ENCODE measurements at regions not wholly inside any gene's neighbourhood (a gene's known extent, or its start where the extent isn't known, plus 50 kb on each side); places are given as distances from the start of the nearest gene placed in this dataset.

GRCh38 chr3:96236522-96236921, 577.9 kb upstream of the EPHA6 start:
- Mint-ChIP-seq H3K9me3 (ENCODE audit: unreplicated experiment) (no peaks in the 10 kb centered on the region), H3K36me3 (ENCODE audit: insufficient read depth, unreplicated experiment) (no peaks in the 10 kb centered on the region), H3K4me3 (ENCODE audit: unreplicated experiment) (no peak overlapping the region), H3K27me3 (ENCODE audit: insufficient read depth, unreplicated experiment) (no peaks in the 10 kb centered on the region), H3K27ac (ENCODE audit: unreplicated experiment) (no peak overlapping the region), H3K4me1 (ENCODE audit: low read depth, unreplicated experiment) (no peaks in the 10 kb centered on the region)
- intact Hi-C loops (cut with micrococcal nuclease; ENCODE audit: unreplicated experiment), result no loop called here
- no peaks in the 10 kb centered on the region for H3K27me3 ChIP-seq (replicated peaks; ENCODE audit: control insufficient read depth, insufficient read depth, low read length)
- no peaks in the 10 kb centered on the region for H3K36me3 ChIP-seq (ENCODE audit: control insufficient read depth, insufficient read depth, low read length)
- ChIA-PET POLR2A (no interaction called here), CTCF (no interaction called here)
- H3K4me1 ChIP-seq, result no peaks in the 10 kb centered on the region
- no peak for TF ChIP-seq CTCF (IDR thresholded peaks at IDR 0.05; ENCODE audit: insufficient read depth in 1 of 2, low read depth in 1 of 2, low read length in 1 of 2, severe bottlenecking in 1 of 2, unreplicated experiment in 1 of 2)
- no peak for DNase-seq
- BruUV-seq (replicated peaks), result no TSS peak
- no peak overlapping the region for H3K4me3 ChIP-seq (ENCODE audit: low read depth, low read length)
- H3K9me3 ChIP-seq, result no peaks in the 10 kb centered on the region

GRCh38 chr3:96259299-96259698, 555.1 kb upstream of the EPHA6 start:
- Histone ChIP-seq H3K4me1 (no peaks in the 10 kb centered on the region), H3K9me3 (no peaks in the 10 kb centered on the region), H3K4me3 (ENCODE audit: low read depth, low read length) (no peak overlapping the region), H3K36me3 (ENCODE audit: control insufficient read depth, insufficient read depth, low read length) (no peaks in the 10 kb centered on the region), H3K27me3 (replicated peaks; ENCODE audit: control insufficient read depth, insufficient read depth, low read length) (no peaks in the 10 kb centered on the region)
- no peaks in the 10 kb centered on the region for H3K9me3 Mint-ChIP-seq (ENCODE audit: unreplicated experiment)
- BruUV-seq (replicated peaks), result no TSS peak
- intact Hi-C loops (cut with micrococcal nuclease; ENCODE audit: unreplicated experiment), result no loop called here
- no peaks in the 10 kb centered on the region for H3K4me1 Mint-ChIP-seq (ENCODE audit: low read depth, unreplicated experiment)
- H3K4me3 Mint-ChIP-seq (ENCODE audit: unreplicated experiment), result no peak overlapping the region
- CTCF ChIA-PET, result no interaction called here
- H3K36me3 Mint-ChIP-seq (ENCODE audit: insufficient read depth, unreplicated experiment), result no peaks in the 10 kb centered on the region
- no peak for TF ChIP-seq CTCF (IDR thresholded peaks at IDR 0.05; ENCODE audit: insufficient read depth in 1 of 2, low read depth in 1 of 2, low read length in 1 of 2, severe bottlenecking in 1 of 2, unreplicated experiment in 1 of 2)
- no peaks in the 10 kb centered on the region for H3K27me3 Mint-ChIP-seq (ENCODE audit: insufficient read depth, unreplicated experiment)
- no peak for DNase-seq
- no peak overlapping the region for H3K27ac Mint-ChIP-seq (ENCODE audit: unreplicated experiment)
- POLR2A ChIA-PET, result interaction anchor here (0.7 kb wide), 1 partner anchor 70 kb away, joined by 3 read pairs; no protein-coding TSS in a partner anchor

- Mint-ChIP-seq H3K9me3 (ENCODE audit: unreplicated experiment) (no peaks in the 10 kb centered on the region), H3K4me1 (ENCODE audit: low read depth, unreplicated experiment) (peaks cover 6% of the 10 kb centered on the region), H3K27me3 (ENCODE audit: insufficient read depth, unreplicated experiment) (no peaks in the 10 kb centered on the region), H3K36me3 (ENCODE audit: insufficient read depth, unreplicated experiment) (no peaks in the 10 kb centered on the region), H3K4me3 (ENCODE audit: unreplicated experiment) (no peak overlapping the region), H3K27ac (ENCODE audit: unreplicated experiment) (no peak overlapping the region)
- Histone ChIP-seq H3K27me3 (replicated peaks; ENCODE audit: control insufficient read depth, insufficient read depth, low read length) (no peaks in the 10 kb centered on the region), H3K36me3 (ENCODE audit: control insufficient read depth, insufficient read depth, low read length) (no peaks in the 10 kb centered on the region), H3K4me1 (no peaks in the 10 kb centered on the region), H3K4me3 (ENCODE audit: low read depth, low read length) (no peak overlapping the region), H3K9me3 (no peaks in the 10 kb centered on the region)
- DNase-seq, result no peak
- BruUV-seq (replicated peaks), result no TSS peak
- intact Hi-C loops (cut with micrococcal nuclease; ENCODE audit: unreplicated experiment), result no loop called here
- POLR2A ChIA-PET, result no interaction called here
- CTCF ChIA-PET, result no interaction called here
- TF ChIP-seq CTCF (IDR thresholded peaks at IDR 0.05; ENCODE audit: insufficient read depth in 1 of 2, low read depth in 1 of 2, low read length in 1 of 2, severe bottlenecking in 1 of 2, unreplicated experiment in 1 of 2), result no peak
These were observed 549.7 kb upstream of the EPHA6 start for GRCh38 chr3:96264701-96265100.

Measured in Caco-2 (cell line).